RWPE2 (cell line): ENCODE measurements at regions not wholly inside any gene's neighbourhood (a gene's known extent, or its start where the extent isn't known, plus 50 kb on each side); places are given as distances from the start of the nearest gene placed in this dataset.

Experiments
- ATAC-seq: fragments of 200-7000 bp; cut with Tn5 transposase; 3 replicates; pipeline ENCODE4 v1.9.1; 2021; ENCODE audit warnings: low read depth
- DNase-seq: peaks from one replicate; pipeline ENCODE4 v3.0.0-alpha.2; 2020; ENCODE audit warnings: low spot score
- H3K27ac ChIP-seq: fragments of 450-650 bp; 2 replicates; pipeline ENCODE4 v1.5.1; 2017; ENCODE audit warnings: mild to moderate bottlenecking; ENCODE audit not compliant: poor library complexity, severe bottlenecking
- H3K27me3 ChIP-seq: fragments of 250-450 bp; sonication (Bioruptor Pico); 2 replicates; pipeline ENCODE4 v1.5.1; 2021; ENCODE audit warnings: mild to moderate bottlenecking, moderate library complexity; ENCODE audit not compliant: insufficient read depth, poor library complexity, severe bottlenecking
- H3K36me3 ChIP-seq: fragments of 250-450 bp; sonication (Bioruptor Pico); 2 replicates; pipeline ENCODE4 v1.5.1; 2020; ENCODE audit warnings: low read depth, mild to moderate bottlenecking, moderate library complexity
- H3K4me1 ChIP-seq: fragments of 250-450 bp; sonication (Bioruptor Pico); 2 replicates; pipeline ENCODE4 v1.5.1; 2021; ENCODE audit warnings: mild to moderate bottlenecking, moderate library complexity; ENCODE audit not compliant: insufficient read depth, poor library complexity, severe bottlenecking
- H3K4me3 ChIP-seq: fragments of 250-450 bp; sonication (Bioruptor Pico); 2 replicates; pipeline ENCODE4 v1.5.1; 2021; ENCODE audit warnings: mild to moderate bottlenecking, moderate library complexity; ENCODE audit not compliant: severe bottlenecking
- H3K9me3 ChIP-seq: fragments of 250-450 bp; sonication (Bioruptor Pico); 2 replicates; pipeline ENCODE4 v1.5.1; 2021; ENCODE audit warnings: mild to moderate bottlenecking, moderate library complexity; ENCODE audit not compliant: severe bottlenecking
- CTCF ChIP-seq: fragments of 450-650 bp; IDR thresholded peaks from one replicate; pipeline ENCODE4 v1.5.1; 2017; ENCODE audit warnings: mild to moderate bottlenecking, moderate library complexity; ENCODE audit not compliant: poor library complexity, severe bottlenecking

DNA sequence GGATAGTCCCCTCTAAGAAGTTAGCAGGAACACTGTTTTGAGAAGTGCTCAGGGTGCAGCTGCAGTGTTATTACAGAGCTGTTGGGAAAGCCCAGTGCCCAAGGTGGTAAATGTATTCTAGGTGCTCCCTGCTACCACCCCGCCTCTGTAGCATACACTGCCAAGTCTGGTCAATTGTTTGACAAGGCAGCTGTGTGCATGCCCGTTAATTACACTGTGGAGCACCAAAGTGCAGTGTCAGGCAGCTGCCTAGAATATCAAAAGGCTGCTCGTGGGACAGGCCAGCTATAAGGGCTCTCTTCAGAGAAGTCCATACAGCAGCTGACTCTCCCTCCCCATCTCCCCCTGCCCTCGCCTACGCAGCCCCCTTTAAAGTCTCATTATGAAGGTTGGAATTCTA, 99.9 kb upstream of the KLHL13 start:
- Histone ChIP-seq H3K27ac (no peak overlapping the region), H3K4me3 (no peak overlapping the region), H3K36me3 (no peaks in the 10 kb centered on the region), H3K4me1 (no peaks in the 10 kb centered on the region), H3K9me3 (no peaks in the 10 kb centered on the region), H3K27me3 (no peaks in the 10 kb centered on the region)
- ATAC-seq (no peak), DNase-seq (no peak)
- no peak for TF ChIP-seq CTCF

GRCh38 chrX:118218079-118218478, 101.5 kb upstream of the KLHL13 start:
- no peaks in the 10 kb centered on the region for H3K27me3 ChIP-seq

GRCh38 chrX:118218940-118219339, 102.3 kb upstream of the KLHL13 start:
- Histone ChIP-seq H3K9me3 (no peaks in the 10 kb centered on the region), H3K27ac (no peak overlapping the region), H3K27me3 (no peaks in the 10 kb centered on the region), H3K36me3 (no peaks in the 10 kb centered on the region), H3K4me1 (no peaks in the 10 kb centered on the region), H3K4me3 (no peak overlapping the region)
- ATAC-seq: no peak
- TF ChIP-seq CTCF: no peak
- no peak for DNase-seq

More at GRCh38 chrX:118218079-118218478, 101.5 kb upstream of the KLHL13 start:
- ATAC-seq: no peak
- Histone ChIP-seq H3K4me3 (no peak overlapping the region), H3K36me3 (no peaks in the 10 kb centered on the region), H3K4me1 (no peaks in the 10 kb centered on the region), H3K27ac (no peak overlapping the region), H3K9me3 (no peaks in the 10 kb centered on the region)
- DNase-seq: no peak
- TF ChIP-seq CTCF: no peak

DNA sequence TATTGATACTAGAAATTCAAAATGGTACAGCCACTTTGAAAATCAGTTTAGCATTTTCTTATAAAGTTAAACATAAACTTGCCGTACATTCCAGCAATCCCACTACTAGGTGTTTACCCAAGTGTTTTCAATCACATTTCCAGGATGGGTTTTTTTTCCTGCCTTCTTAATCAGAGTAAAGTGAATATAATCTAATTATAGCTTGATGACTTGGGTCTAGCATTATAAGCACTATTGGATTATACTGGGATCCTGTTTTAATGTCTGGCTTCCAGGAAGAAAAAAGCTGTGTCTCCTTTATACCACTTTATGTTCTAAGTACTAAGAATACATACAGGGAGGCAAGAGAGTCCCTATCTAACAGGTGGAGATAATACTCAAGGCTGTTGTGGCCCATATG, 103.3 kb upstream of the KLHL13 start:
- Histone ChIP-seq H3K9me3 (no peaks in the 10 kb centered on the region), H3K4me3 (no peak overlapping the region), H3K27ac (no peak overlapping the region), H3K27me3 (no peaks in the 10 kb centered on the region), H3K4me1 (peaks cover 1% of the 10 kb centered on the region), H3K36me3 (no peaks in the 10 kb centered on the region)
- DNase-seq (no peak), ATAC-seq (no peak)
- TF ChIP-seq CTCF: no peak

DNA sequence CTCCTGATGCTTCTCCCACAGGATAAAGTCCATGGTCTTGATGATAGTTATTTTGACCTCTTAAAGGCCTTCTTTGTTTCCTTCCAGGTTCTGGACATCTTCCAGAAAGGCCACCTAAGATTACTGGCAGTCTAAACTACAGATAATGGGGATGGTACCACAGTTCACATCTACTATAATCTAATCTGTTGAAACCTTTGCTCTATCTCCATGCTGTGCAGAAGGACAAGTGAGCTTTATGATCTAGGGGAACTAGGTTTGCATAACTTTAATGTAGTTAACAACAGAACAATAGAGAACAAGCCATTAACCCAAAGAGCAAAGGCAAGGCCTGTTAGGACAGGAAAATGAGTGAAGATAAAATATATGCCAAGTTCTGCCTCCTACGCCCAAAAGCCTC, 103.9 kb upstream of the KLHL13 start:
- Histone ChIP-seq H3K36me3 (no peaks in the 10 kb centered on the region), H3K4me3 (no peak overlapping the region), H3K9me3 (no peaks in the 10 kb centered on the region), H3K27me3 (no peaks in the 10 kb centered on the region), H3K27ac (no peak overlapping the region), H3K4me1 (peaks cover 8% of the 10 kb centered on the region)
- DNase-seq: no peak
- ATAC-seq: no peak
- TF ChIP-seq CTCF: no peak
